Upper lobe of left lung (tissue), 6 donors: ENCODE measurements at regions not wholly inside any gene's neighbourhood (a gene's known extent, or its start where the extent isn't known, plus 50 kb on each side); places are given as distances from the start of the nearest gene placed in this dataset.
"Not testable (repeated sequence)": the region's sequence is repeated elsewhere in the genome, so short reads cannot be mapped to it uniquely, and the experiment has no call there.

ENCODE experiments used
- ATAC-seq, 2 donors: fragments of 200-7000 bp; cut with Tn5 transposase; one replicate each; pipeline ENCODE4 v1.9.1; 2022; ENCODE audit warnings: mild to moderate bottlenecking in 2 of 2, moderate library complexity in 2 of 2; ENCODE audit not compliant: low FRiP score in 2 of 2
- DNase-seq, 2 donors: peaks; one replicate each; pipeline ENCODE4 v3.0.0-alpha.2; 2019 to 2020
- H3K27ac ChIP-seq, 4 donors: fragments of 200-600 bp; sonication (generic); one replicate each; pipeline ENCODE4 v1.5.1; 2016 to 2019
- H3K27me3 ChIP-seq, 4 donors: fragments of 200-600 bp; sonication (generic); one replicate each; pipeline ENCODE4 v1.5.1; 2017 to 2019
- H3K36me3 ChIP-seq, 4 donors: fragments of 200-600 bp; sonication (generic); one replicate each; pipeline ENCODE4 v1.5.1; 2016 to 2019
- H3K4me1 ChIP-seq, 4 donors: fragments of 200-600 bp; sonication (generic); one replicate each; pipeline ENCODE4 v1.5.1; 2018 to 2019
- H3K4me3 ChIP-seq, 4 donors: fragments of 200-600 bp; sonication (generic); one replicate each; pipeline ENCODE4 v1.5.1; 2017 to 2019; ENCODE audit warnings: mild to moderate bottlenecking in 2 of 4, moderate library complexity in 1 of 4
- H3K9me3 ChIP-seq, 4 donors: fragments of 200-600 bp; sonication (generic); one replicate each; pipeline ENCODE4 v1.5.1; 2018 to 2019
- CTCF ChIP-seq, 6 experiments: fragments of 450-650 bp in 4 of 6; fragments of 200-600 bp in 2 of 6; sonication (generic) in 2 of 6; IDR thresholded peaks; one replicate each; pipeline ENCODE4 v1.5.1; 2016 to 2019; ENCODE audit warnings: antibody characterized with exemption in 6 of 6
- EP300 ChIP-seq, 4 donors: sonication (generic); formaldehyde crosslinking; IDR thresholded peaks; one replicate each; pipeline ENCODE4 v1.5.1; 2017; ENCODE audit warnings: antibody characterized with exemption in 4 of 4, control low read depth in 2 of 4
- POLR2A ChIP-seq, 4 donors: fragments of 450-650 bp; IDR thresholded peaks; one replicate each; pipeline ENCODE4 v1.5.1; 2016 to 2017; ENCODE audit warnings: antibody characterized with exemption in 4 of 4, mild to moderate bottlenecking in 2 of 4
- POLR2AphosphoS5 ChIP-seq, 2 donors: sonication (generic); formaldehyde crosslinking; IDR thresholded peaks; one replicate each; pipeline ENCODE4 v1.5.1; 2017; ENCODE audit warnings: antibody characterized with exemption in 2 of 2
- whole genome bisulfite sequencing, 2 donors: methylation state at CpG; one replicate each; pipeline ENCODE4 v1.1.5; 2017 to 2018; 5-methylcytosine and 5-hydroxymethylcytosine counted together
- donor health status: DM: no; HTN: no; CAD: no; lungs with moderate emphysema.
- donor health status: DM: no; HTN: yes; CAD: no; lungs with severe emphysema.

DNA sequence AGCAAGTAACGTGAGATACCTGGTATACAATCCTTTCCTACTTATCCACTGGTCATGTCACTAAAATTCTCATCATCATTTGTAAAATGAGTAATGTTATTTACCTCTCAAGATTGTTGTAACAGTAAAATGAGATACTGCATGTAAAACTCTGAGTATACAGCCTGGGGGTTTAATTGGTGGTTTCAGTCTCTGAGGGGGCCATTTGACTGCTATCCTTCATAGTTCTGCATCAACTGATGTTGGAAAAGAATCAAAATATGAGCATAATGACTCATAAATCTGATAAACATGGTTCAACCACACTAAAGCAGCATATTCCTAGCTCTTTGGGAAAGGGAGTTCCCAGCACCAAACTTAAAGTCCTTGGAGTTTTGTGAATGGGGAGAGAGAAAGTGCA lies 181.0 kb upstream of the GHR start:
- Histone ChIP-seq H3K27ac (no peak overlapping the region), H3K9me3 (no peaks in the 10 kb centered on the region), H3K36me3 (no peaks in the 10 kb centered on the region), H3K27me3 (no peaks in the 10 kb centered on the region), H3K4me1 (no peaks in the 10 kb centered on the region), H3K4me3 (no peak overlapping the region)
- DNase-seq (no peak), ATAC-seq (no peak)
- no peak for TF ChIP-seq POLR2AphosphoS5 (IDR thresholded peaks at IDR 0.05)
- no peak for TF ChIP-seq EP300 (IDR thresholded peaks at IDR 0.05)
- TF ChIP-seq POLR2A (IDR thresholded peaks at IDR 0.05), result no peak
- no peak for TF ChIP-seq CTCF (IDR thresholded peaks at IDR 0.05)
- 58 to 78% methylated on average over 1 of the region's 1 CpG for WGBS, 2 donors

DNA sequence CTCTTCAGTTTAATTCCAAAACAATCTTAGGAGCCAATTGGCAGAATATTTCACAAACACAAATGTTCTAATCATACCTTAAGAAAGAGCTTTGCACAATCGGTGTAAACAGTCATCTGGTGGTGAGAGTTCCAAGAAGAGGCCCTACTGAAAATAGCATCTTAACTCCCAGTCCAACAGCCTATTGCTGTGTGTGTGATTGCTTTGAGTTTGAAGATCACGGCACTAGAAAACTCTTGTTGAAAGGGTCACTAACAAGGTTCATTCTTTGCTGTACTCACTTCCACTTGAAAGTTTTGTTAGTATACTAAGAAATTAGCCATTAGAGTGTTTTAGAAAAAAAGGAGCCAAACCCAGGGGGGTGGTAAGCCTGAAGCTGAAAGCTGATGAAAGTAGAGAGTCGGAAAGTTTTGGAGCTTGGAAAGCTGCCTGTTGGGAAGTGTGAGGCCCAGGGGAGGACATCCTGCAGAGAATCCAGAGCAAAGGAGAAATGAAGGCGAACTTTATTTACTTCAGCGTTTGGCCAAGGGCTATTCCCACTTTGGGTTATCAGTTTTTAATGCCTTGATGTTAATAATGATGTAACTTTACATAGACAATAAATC lies 180.3 kb upstream of the GHR start:
- Histone ChIP-seq H3K27me3 (no peaks in the 10 kb centered on the region), H3K4me3 (no peak overlapping the region), H3K36me3 (no peaks in the 10 kb centered on the region), H3K27ac (no peak overlapping the region), H3K9me3 (no peaks in the 10 kb centered on the region), H3K4me1 (no peaks in the 10 kb centered on the region)
- 35 to 42% methylated on average over 5 of the region's 5 CpGs for WGBS, 2 donors
- ATAC-seq (no peak), DNase-seq (no peak)
- no peak for TF ChIP-seq EP300 (IDR thresholded peaks at IDR 0.05)
- no peak for TF ChIP-seq POLR2AphosphoS5 (IDR thresholded peaks at IDR 0.05)
- TF ChIP-seq POLR2A (IDR thresholded peaks at IDR 0.05), result no peak
- TF ChIP-seq CTCF (IDR thresholded peaks at IDR 0.05), result no peak

- no peaks in the 10 kb centered on the region for H3K36me3 ChIP-seq
- H3K27me3 ChIP-seq, result no peaks in the 10 kb centered on the region
- H3K4me3 ChIP-seq, result no peak overlapping the region
- ATAC-seq, result no peak
- H3K27ac ChIP-seq, result no peak overlapping the region
- TF ChIP-seq CTCF (IDR thresholded peaks at IDR 0.05) (no peak), POLR2AphosphoS5 (IDR thresholded peaks at IDR 0.05) (no peak), POLR2A (IDR thresholded peaks at IDR 0.05) (no peak), EP300 (IDR thresholded peaks at IDR 0.05) (no peak)
- WGBS, 2 donors, result 91 to 95% methylated on average over 5 of the region's 5 CpGs
- no peaks in the 10 kb centered on the region for H3K4me1 ChIP-seq
- DNase-seq, result no peak
- no peaks in the 10 kb centered on the region for H3K9me3 ChIP-seq
Measured at GRCh38 chr5:42252306-42252705, 170.9 kb upstream of the GHR start.

GRCh38 chr5:42259914-42260313 lies 163.3 kb upstream of the GHR start:
- not testable (repeated sequence) for H3K9me3 ChIP-seq, H3K36me3 ChIP-seq, H3K27me3 ChIP-seq, H3K27ac ChIP-seq, H3K4me1 ChIP-seq, H3K4me3 ChIP-seq, ATAC-seq
- DNase-seq, result peak in 1 of 2 donors; percentile 15
- 89 to 94% methylated on average over 11 to 12 of the region's 12 CpGs for WGBS, 2 donors

- H3K27ac ChIP-seq, result no peak overlapping the region
- H3K36me3 ChIP-seq, result no peaks in the 10 kb centered on the region
- H3K27me3 ChIP-seq, result no peaks in the 10 kb centered on the region
- no peak for TF ChIP-seq POLR2AphosphoS5 (IDR thresholded peaks at IDR 0.05)
- no peak for TF ChIP-seq POLR2A (IDR thresholded peaks at IDR 0.05)
- no peak for TF ChIP-seq CTCF (IDR thresholded peaks at IDR 0.05)
- H3K9me3 ChIP-seq, result no peaks in the 10 kb centered on the region
- DNase-seq, result no peak
- H3K4me3 ChIP-seq, result no peak overlapping the region
- H3K4me1 ChIP-seq, result no peaks in the 10 kb centered on the region
- no peak for ATAC-seq
Measured at GRCh38 chr5:42267091-42267490, 156.1 kb upstream of the GHR start.

- H3K36me3 ChIP-seq, ATAC-seq, H3K4me1 ChIP-seq, H3K4me3 ChIP-seq, H3K27me3 ChIP-seq, H3K27ac ChIP-seq, H3K9me3 ChIP-seq, DNase-seq: not testable (repeated sequence)
- WGBS, 2 donors, result 73 to 95% methylated on average over 1 of the region's 1 CpG
Measured at GRCh38 chr5:42268170-42268569, 155.1 kb upstream of the GHR start.
